HCT116 (cell line): ENCODE measurements at regions not wholly inside any gene's neighbourhood (a gene's known extent, or its start where the extent isn't known, plus 50 kb on each side); places are given as distances from the start of the nearest gene placed in this dataset.

Experiments used
- ATAC-seq: fragments of 200-7000 bp; cut with Tn5 transposase; 2 replicates; pipeline ENCODE4 v1.9.1; 2020; ENCODE audit warnings: mild to moderate bottlenecking, moderate library complexity
- BruUV-seq: library from RNA; stranded (reverse); fragments of 400-500 nt; replicated peaks from 2 replicates; lab custom pipeline; 2021; lab: Mats Ljungman, UMichigan
- CTCF ChIA-PET: fragments of 300-600 bp; sonication (Branson Sonifier 250); formaldehyde crosslinking; loops from one replicate; lab custom pipeline; 2021; ENCODE audit warnings: antibody characterized with exemption; lab: Charles Lee
- POLR2A ChIA-PET: fragments of 300-600, 350-600 bp; sonication (Branson Sonifier 250); formaldehyde crosslinking; loops from one replicate; lab custom pipeline; 2021; ENCODE audit warnings: antibody characterized with exemption; lab: Charles Lee
- RAD21 ChIA-PET, 2 experiments: fragments of 300-600 bp; sonication (Branson Sonifier 250); formaldehyde crosslinking; loops; one replicate each; lab custom pipeline; 2023; ENCODE audit warnings: low total read pairs in 2 of 2; ENCODE audit not compliant: uncharacterized antibody in 2 of 2, unreplicated experiment in 2 of 2, low non-redundant PET in 1 of 2; lab: Charles Lee
- DNase-seq: peaks from one replicate; pipeline ENCODE4 v3.0.0-alpha.2; 2010; ENCODE audit warnings: low read depth, low spot score
- H2AFZ ChIP-seq: fragments of 200-600 bp; shearing (Covaris generic), sonication (generic); 2 replicates; pipeline ENCODE4 v1.6.1; 2017; ENCODE audit warnings: low read depth, mixed run types, mixed read lengths, antibody characterized with exemption, low read length; ENCODE audit not compliant: poor library complexity, severe bottlenecking
- H3K27ac ChIP-seq: 2 replicates; pipeline ENCODE4 v1.5.1; 2012; ENCODE audit warnings: low read depth, low read length
- H3K27me3 ChIP-seq: fragments of 200-600 bp; sonication (generic); 2 replicates; pipeline ENCODE4 v1.6.1; 2016; ENCODE audit warnings: mixed run types, low read length, mixed read lengths; ENCODE audit not compliant: insufficient read depth
- H3K36me3 ChIP-seq, 2 experiments: fragments of 200-500 bp in 1 of 2; fragments of 200-600 bp in 1 of 2; sonication (Bioruptor generic) in 1 of 2; sonication (generic) in 1 of 2; 2 replicates each; pipeline versions ENCODE4 v1.5.1 to v1.6.1; 2014 to 2016; ENCODE audit warnings: low read length in 2 of 2, inconsistent platforms in 1 of 2, mixed read lengths in 1 of 2, mixed run types in 1 of 2; ENCODE audit not compliant: insufficient read depth in 2 of 2, control insufficient read depth in 1 of 2
- H3K4me1 ChIP-seq, 2 experiments: fragments of 200-600 bp in 1 of 2; sonication (generic) in 1 of 2; 2 replicates each; pipeline versions ENCODE4 v1.5.1 to v1.6.1; 2012 to 2017; ENCODE audit warnings: low read length in 2 of 2, inconsistent platforms in 1 of 2, mild to moderate bottlenecking in 1 of 2, mixed read lengths in 1 of 2, mixed run types in 1 of 2, moderate library complexity in 1 of 2; ENCODE audit not compliant: insufficient read depth in 2 of 2, control insufficient read depth in 1 of 2
- H3K4me2 ChIP-seq: fragments of 200-600 bp; sonication (generic); 2 replicates; pipeline ENCODE4 v1.6.1; 2017; ENCODE audit warnings: mixed run types, low read length, mixed read lengths
- H3K4me3 ChIP-seq, 2 experiments: fragments of 200-600 bp in 1 of 2; sonication (generic) in 1 of 2; replicated peaks in 1 of 2; 2 replicates each; pipeline ENCODE4 v1.5.1; 2011 to 2016; ENCODE audit warnings: low read length in 2 of 2, control low read depth in 1 of 2, low read depth in 1 of 2, mild to moderate bottlenecking in 1 of 2, mixed read lengths in 1 of 2, mixed run types in 1 of 2
- H3K79me2 ChIP-seq: fragments of 200-600 bp; sonication (generic); 2 replicates; pipeline ENCODE4 v1.6.1; 2017; ENCODE audit warnings: mild to moderate bottlenecking, mixed run types, low read length, moderate library complexity, mixed read lengths; ENCODE audit not compliant: insufficient read depth
- H3K9ac ChIP-seq: fragments of 200-600 bp; sonication (generic); 2 replicates; pipeline ENCODE4 v1.6.1; 2016; ENCODE audit warnings: low read length, mixed read lengths
- H3K9me2 ChIP-seq: fragments of 200-600 bp; sonication (generic), shearing (Covaris generic); 2 replicates; pipeline ENCODE4 v1.6.1; 2017; ENCODE audit warnings: mixed run types, mild to moderate bottlenecking, moderate library complexity; ENCODE audit not compliant: insufficient read depth
- H3K9me3 ChIP-seq, 2 experiments: fragments of 200-500 bp in 1 of 2; fragments of 200-600 bp in 1 of 2; sonication (Bioruptor generic) in 1 of 2; sonication (generic) in 1 of 2; 2 replicates each; pipeline ENCODE4 v1.6.1; 2014 to 2017; ENCODE audit warnings: low read length in 2 of 2, mixed read lengths in 2 of 2, inconsistent platforms in 1 of 2, low read depth in 1 of 2, mild to moderate bottlenecking in 1 of 2, mixed run types in 1 of 2, moderate library complexity in 1 of 2; ENCODE audit not compliant: control insufficient read depth in 1 of 2, insufficient read depth in 1 of 2
- H4K20me1 ChIP-seq: fragments of 200-600 bp; sonication (generic), shearing (Covaris generic); 2 replicates; pipeline ENCODE4 v1.6.1; 2017; ENCODE audit warnings: mixed run types, mild to moderate bottlenecking, moderate library complexity; ENCODE audit not compliant: insufficient read depth
- CEBPB ChIP-seq: IDR thresholded peaks from 2 replicates; pipeline ENCODE4 v1.6.1; 2012; ENCODE audit warnings: low read depth
- EGR1 ChIP-seq: IDR thresholded peaks from 2 replicates; pipeline ENCODE4 v1.6.1; 2012; ENCODE audit warnings: low read depth
- ELF1 ChIP-seq: IDR thresholded peaks from 2 replicates; pipeline ENCODE4 v1.6.1; 2012; ENCODE audit warnings: low read depth, borderline replicate concordance
- EZH2phosphoT487 ChIP-seq: fragments of 200-600 bp; IDR thresholded peaks from 2 replicates; pipeline ENCODE4 v1.6.1; 2018; ENCODE audit warnings: antibody characterized with exemption, borderline replicate concordance
- FOSL1 ChIP-seq: IDR thresholded peaks from 2 replicates; pipeline ENCODE4 v1.6.1; 2012; ENCODE audit warnings: low read depth
- MAX ChIP-seq: IDR thresholded peaks from 2 replicates; pipeline ENCODE4 v1.6.1; 2012
- POLR2A ChIP-seq: IDR thresholded peaks from 2 replicates; pipeline ENCODE4 v1.7.0; 2011; ENCODE audit warnings: borderline replicate concordance; ENCODE audit not compliant: insufficient read depth, insufficient read length; ENCODE audit errors: extremely low read depth
- POLR2AphosphoS5 ChIP-seq: IDR thresholded peaks from 2 replicates; pipeline ENCODE4 v1.6.1; 2011; ENCODE audit warnings: mild to moderate bottlenecking, low read depth, low read length, moderate library complexity
- REST ChIP-seq: IDR thresholded peaks from 2 replicates; pipeline ENCODE4 v1.6.1; 2012; ENCODE audit warnings: low read depth
- SIN3A ChIP-seq: IDR thresholded peaks from 2 replicates; pipeline ENCODE4 v1.6.1; 2012; ENCODE audit warnings: low read depth
- SP1 ChIP-seq: IDR thresholded peaks from 2 replicates; pipeline ENCODE4 v1.6.1; 2012; ENCODE audit warnings: low read depth
- SRF ChIP-seq: IDR thresholded peaks from 2 replicates; pipeline ENCODE4 v1.6.1; 2012; ENCODE audit warnings: low read depth
- intact Hi-C: fragments of 100-400 bp; cut with micrococcal nuclease; formaldehyde crosslinking; loops from 2 replicates; pipeline ENCODE4 v1.10.0; 2022

GRCh38 chr7:43057141-43057540 lies 55.3 kb upstream of the HECW1 start:
- no peaks in the 10 kb centered on the region for H3K9me2 ChIP-seq
- no peak overlapping the region for H3K4me2 ChIP-seq
- no peak overlapping the region for H3K4me3 ChIP-seq
- no peak overlapping the region for H3K9ac ChIP-seq
- ATAC-seq = no peak
- no peaks in the 10 kb centered on the region for H3K36me3 ChIP-seq
- H3K27ac ChIP-seq = no peak overlapping the region
- H3K79me2 ChIP-seq = no peaks in the 10 kb centered on the region
- ChIA-PET POLR2A (no interaction called here), RAD21 (no interaction called here), CTCF (interaction anchor here (1.8 kb wide), 1 partner anchor 15 kb away, joined by 4 read pairs; no protein-coding TSS in a partner anchor)
- TF ChIP-seq POLR2AphosphoS5 (no peak), SP1 (no peak), EZH2phosphoT487 (no peak), EGR1 (no peak), SIN3A (no peak), REST (no peak), POLR2A (no peak), MAX (no peak), SRF (no peak), FOSL1 (no peak), ELF1 (no peak), CEBPB (no peak)
- no peaks in the 10 kb centered on the region for H3K4me1 ChIP-seq
- no TSS peak for BruUV-seq
- H2AFZ ChIP-seq = no peak overlapping the region
- intact Hi-C loops = no loop called here
- no peaks in the 10 kb centered on the region for H3K9me3 ChIP-seq
- no peaks in the 10 kb centered on the region for H4K20me1 ChIP-seq
- no peaks in the 10 kb centered on the region for H3K27me3 ChIP-seq
- DNase-seq = no peak
